GM18870 (cell line): ENCODE measurements at regions not wholly inside any gene's neighbourhood (a gene's known extent, or its start where the extent isn't known, plus 50 kb on each side); places are given as distances from the start of the nearest gene placed in this dataset.

ENCODE experiments used
- ATAC-seq: cut with Tn5 transposase; IDR thresholded peaks from one replicate; pipeline ENCODE4 v1.9.1; 2021; ENCODE audit warnings: moderate library complexity; ENCODE audit not compliant: unreplicated experiment

DNA sequence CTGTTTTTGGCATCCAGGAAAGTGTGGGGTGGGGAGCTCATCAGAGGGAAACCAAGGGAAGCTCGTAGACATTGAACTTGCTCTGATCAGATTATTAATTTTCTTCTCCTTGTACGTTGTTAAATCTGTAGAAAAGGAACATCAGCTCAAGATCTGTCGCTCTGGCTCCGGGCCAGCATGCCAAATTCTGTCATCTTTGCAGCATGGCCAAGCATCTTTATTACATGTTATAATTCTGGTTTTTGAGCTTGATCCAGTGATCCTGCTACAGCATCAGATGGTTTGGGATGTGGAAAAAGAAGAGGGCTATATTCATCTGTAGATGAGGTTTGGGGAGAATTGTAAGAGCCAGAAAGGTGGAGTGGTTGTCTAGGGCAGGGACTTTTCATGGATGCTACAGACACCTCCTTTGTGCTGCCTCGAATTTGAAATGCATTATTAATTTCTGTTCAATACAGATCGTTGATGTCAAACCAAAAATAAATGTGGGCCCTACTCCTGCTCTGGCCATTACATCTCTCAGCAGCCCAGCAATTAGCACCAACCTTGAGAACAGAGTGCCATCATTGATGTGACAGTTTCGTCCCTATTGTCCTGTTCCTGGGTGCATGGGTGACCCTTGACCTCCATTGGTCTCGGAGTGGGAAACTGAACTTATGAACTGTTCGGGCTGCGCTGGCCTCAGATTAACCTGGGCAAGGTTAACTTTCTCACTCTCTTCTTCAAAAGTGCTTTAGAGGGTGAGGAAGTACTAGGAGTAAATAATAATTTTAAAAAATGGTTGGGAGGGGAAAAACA lies 250.8 kb downstream of the SOX4 start:
- ATAC-seq: no peak

DNA sequence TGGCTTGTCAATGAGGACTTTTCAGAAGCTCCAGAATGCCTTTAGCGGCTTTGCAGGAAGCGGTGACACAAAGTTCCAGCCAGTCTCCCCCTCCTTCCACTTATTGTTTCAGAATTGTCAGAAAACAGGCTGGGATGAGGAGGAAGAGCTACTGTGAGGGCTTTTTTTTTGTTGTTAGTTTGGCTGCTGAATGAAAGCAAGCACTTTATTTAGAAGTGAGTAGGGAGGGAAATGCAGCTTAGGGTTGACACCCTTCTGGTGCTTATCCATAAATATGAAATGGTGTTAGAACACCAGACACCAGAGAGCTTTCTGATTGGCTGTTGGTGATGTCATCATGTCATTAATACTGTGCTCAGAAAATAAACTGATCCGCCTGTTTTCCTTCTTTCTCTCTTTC lies 251.5 kb downstream of the SOX4 start:
- no peak for ATAC-seq

DNA sequence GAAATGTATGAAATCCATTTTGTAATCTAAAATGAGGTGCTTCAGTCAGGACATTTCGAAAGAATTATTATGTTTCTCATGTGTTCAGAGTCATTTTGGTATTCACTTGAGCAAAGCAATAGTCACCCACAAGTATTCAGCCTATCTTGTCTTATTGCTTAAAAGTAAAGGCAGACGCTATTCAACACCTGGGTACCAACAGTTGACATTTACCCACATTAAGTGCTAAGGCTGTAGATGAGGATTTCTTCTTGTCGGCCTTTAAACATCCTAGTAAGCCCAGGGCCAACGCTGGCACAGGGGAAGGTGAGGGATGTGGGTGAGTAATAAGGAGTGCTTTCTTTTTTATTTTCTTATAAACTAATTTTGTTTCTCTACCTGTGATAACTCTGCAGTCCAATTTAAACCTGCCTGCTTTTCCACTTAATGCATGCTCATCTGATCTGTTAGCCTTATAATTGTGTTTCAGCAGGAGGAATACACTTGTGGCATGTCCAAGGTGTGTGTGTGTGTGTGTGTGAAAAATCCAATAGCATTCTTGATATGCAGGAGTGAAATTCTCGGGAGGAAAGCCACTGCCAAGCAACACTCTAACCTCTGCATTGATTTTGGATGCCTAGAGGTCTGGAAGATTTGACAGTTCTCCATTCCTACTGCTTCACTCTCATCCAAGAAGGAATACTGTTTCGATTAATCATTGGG lies 252.0 kb downstream of the SOX4 start:
- ATAC-seq: no peak

DNA sequence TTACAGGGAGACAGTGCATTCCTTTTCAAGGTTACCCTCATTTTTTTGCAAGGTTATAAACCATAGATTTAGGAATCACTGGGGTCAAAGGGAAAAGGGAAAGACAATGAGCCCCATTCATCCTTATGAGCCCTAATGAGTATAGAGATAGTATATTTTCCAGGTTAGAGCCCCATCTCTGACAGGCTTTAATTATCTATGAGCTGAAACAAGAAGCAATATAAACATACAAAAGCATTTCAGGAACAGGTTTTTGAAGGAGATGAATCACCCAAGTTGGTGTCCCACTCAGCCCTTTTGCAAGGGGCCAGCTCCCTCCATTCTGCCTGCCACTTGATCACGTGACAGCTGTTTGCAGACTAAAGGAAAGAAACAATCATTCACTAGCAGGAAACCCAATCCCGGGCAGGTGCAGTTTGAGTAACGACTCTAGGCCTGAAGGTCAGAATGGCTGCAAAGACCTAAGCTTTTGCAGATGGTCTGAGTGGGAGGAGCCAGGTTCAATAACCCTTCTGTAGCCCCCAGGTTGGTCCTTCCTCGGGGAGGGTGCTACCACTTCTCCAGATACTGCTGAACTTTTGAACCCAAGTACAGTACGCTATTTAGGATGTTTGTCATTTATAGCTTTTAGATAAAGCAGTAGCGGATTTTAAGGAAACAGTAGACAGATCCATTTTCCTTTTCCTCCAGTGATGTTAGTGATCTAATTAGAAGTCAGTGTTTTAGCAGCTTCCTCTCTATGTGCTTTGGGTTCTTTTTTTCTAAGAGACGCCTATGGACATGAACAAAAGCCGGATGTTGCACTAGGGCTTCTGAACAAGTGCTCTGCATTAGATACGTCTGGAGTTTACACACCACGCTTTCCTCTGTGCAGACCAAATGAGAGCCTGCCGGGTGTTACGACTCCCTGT lies 253.2 kb downstream of the SOX4 start:
- no peak for ATAC-seq

DNA sequence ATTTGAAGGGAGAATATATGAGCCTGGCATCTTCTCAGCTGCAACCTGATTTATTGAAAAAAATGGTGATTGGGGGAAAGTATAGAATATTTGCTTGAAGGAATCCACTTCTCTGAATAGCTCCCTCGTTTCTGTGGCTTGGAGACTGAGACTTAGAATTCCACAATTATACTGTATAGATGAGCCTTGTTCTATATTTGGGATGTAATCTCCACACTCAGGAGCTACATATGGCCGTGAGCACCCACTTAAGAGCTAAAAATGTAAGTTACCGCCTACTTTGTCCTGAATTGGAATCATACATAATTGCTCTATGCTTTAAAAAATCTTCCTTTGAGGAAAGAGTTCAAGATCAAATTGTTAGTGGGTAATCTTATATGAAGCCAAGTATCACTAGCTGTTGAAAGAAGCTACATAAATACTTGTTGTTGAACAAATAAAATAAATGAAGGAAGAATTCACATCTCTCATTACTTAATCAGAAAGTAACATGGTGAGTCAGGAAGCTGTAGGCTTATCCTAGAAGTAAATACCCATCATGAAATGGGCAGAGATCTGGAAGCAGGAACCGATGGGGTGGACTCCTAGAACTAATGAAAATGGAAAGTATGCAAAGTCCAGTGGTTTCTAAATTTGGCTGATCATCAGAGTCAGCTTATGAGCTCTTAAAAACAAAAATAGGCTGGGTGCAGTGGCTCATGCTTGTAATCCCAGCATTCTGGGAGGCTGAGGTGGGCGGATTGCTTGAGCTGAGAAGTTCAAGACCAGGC lies 254.3 kb downstream of the SOX4 start:
- ATAC-seq: no peak

DNA sequence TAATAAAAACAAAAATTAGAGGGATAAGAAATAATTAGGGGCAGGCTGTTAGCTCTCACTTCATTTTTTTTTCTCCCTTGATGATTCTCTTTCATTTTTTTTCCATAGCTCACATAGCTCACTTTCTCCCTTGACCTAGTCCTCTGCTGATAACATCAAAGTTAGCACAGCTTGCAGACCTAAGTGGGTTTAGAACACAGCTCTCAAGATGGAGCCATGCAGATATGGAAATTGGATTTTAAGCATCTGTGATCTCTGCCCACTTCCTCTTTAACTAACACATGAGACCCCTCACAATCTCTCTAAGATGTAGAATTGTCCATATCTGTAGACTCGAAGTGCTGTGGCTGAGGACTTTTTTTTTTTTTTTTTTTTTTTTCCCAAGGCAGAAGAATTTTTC lies 257.1 kb downstream of the SOX4 start:
- no peak for ATAC-seq

DNA sequence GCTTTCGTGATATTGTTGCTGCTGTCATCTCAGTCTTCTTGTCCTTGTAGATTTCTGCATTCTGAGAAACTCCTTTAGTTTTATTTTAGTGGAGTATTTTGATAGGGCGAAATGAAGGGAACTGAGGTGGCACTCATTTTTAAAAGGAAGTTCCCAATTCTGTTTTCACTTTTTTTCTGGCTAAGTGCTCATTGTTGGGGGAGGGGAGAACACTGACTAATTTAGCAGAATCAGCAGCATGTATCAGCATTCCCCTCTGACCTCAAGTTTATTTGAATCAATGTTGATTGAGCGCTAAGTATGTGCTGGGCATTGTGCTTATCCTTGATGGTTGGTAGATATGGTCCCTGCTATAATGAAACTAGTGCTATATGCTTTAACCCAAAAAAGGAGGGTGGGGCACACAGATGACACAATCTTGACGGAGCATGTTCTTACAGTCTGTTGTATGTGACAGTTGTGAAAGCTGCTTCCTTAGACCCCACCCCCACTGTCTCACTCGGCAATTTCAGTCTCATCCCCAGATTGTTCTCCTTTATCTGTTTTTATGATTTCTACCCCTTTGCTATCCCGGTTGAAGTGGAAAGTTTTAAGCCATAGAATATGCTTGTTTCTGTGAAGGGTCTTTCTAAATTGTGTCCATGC lies 262.4 kb downstream of the SOX4 start:
- no peak for ATAC-seq

DNA sequence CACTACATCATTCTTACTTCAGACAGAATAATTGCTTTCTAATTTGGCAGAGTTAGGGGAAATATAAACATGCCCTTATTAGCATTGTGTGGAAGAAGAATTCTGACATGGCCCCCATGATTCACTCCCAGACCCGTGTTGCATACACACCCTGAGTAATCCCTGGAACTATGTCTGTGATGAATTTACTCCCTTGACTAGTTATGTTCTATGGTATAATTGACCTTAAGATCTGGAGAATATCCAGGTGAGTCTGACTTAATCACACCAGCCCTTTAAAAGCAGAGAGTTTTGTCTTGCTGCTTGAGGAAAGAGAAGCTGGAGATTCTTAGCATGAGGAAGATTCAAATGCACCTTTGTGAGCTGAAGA lies 262.9 kb downstream of the SOX4 start:
- ATAC-seq: no peak

DNA sequence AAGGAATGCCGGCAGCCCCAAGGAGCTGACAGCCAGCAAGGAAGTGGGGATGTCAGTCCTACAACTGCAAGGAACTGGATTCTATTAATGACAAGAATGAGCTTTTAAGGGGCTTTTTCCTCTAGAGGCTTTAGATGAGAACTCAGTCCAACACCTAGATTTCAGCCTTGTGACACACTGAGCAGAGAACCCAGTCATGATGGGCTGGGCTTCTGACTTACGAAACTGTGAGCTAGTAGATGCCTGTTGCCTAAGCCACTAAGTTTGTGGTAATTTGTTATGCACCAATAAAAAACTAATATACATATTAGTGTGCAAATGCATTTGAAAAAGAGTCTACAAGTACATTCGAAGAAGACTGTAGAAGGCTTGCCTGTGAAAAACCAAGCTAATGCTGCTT lies 263.3 kb downstream of the SOX4 start:
- ATAC-seq: no peak

DNA sequence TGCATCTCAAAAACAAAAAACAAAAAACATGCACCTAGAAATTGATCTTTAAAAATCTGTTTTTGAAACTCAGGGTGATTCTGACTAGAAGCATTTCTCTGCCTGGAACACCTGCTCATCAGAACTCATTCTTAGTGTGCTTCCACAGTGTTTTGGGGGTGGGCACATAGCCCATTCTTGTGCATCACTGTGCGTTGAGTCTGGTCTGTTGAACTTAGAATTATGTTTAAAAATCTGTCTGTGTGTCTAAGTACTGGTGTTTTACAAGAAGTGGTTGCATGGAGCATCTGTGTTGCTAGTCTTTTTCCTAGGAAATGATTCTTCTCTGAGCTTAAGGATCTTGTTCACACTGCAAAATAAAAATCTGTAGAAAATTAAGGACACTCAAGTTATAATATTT lies 264.5 kb downstream of the SOX4 start:
- ATAC-seq: no peak

DNA sequence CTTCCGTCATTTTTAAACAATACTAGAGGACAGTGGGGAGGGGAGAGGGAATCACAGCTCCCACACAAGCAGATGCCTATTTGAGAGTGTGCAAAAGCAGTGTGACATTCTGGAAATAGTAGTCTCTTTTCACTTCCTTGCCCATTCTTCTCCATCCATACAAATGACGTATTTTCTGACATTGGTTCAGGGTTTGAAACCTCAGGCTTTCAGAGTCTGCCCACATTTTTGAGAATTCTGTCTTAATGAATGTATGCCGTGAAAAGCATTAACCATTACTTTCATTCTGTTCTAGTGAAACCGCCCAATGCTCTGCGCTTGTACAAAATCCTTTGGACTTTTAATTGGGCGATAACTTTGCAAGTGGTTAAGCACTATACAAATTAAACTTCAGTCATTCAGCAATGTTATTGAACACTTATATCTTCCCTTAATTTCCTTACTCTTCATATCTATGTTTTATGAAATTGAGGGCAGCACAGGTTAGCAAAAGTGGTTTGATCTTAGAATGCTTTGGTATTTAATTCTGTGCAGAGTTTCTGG lies 265.7 kb downstream of the SOX4 start:
- no peak for ATAC-seq

DNA sequence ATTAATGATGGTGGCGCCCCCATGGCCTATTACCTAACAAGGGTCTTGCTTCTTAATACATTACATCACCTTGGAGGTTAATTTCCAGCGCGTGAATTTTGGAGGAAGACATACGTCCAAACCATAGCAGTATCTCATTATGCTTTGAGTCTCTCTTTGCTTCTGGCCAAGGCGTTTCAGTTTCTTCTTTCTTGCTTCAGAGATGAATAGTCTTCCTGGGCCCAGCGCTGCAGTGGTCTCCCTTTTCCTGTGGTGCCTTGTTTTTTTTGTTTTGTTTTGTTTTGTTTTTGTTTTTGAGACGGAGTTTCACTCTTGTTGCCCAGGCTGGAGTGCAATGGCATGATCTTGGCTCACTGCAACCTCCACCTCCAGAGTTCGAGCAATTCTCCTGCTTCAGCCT lies 268.4 kb downstream of the SOX4 start:
- ATAC-seq: no peak

DNA sequence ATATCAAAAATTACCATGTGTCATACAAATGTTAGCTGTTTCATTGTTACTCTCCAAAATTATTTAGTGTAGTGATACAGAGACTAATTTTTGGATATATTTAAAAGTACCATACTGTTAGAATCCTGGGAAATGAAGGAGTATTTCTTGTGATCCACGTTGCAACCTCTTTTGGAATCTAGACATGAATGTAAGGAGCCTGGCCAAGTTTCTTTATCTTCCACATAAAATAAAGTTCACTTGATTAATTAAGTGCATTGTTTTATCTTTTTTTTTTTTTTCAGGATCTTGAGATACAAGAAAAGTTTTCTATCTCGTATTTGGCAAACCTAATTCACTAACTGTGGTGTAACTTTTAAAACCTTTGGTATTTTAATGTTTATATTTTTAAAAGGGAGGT lies 270.7 kb downstream of the SOX4 start:
- ATAC-seq: no peak

DNA sequence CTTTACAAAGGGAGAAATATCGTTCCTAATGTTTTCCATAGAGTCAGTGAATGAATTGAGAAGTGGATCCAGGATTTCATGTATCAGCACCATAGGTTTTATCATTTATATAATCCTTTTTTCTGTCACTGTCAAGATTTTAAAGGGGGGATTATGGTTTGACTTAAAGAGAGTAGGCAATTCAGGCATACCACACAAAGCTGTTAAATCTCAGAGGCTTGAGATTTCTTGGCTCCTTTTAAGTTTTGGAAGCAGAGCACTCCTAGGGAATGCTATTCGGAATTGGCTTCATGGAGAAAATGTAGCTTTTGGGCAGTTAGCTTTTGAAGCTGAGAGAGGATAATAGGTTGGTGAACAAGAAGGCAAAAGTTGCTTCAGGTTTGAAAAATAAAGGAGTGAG lies 274.7 kb downstream of the SOX4 start:
- ATAC-seq: no peak

DNA sequence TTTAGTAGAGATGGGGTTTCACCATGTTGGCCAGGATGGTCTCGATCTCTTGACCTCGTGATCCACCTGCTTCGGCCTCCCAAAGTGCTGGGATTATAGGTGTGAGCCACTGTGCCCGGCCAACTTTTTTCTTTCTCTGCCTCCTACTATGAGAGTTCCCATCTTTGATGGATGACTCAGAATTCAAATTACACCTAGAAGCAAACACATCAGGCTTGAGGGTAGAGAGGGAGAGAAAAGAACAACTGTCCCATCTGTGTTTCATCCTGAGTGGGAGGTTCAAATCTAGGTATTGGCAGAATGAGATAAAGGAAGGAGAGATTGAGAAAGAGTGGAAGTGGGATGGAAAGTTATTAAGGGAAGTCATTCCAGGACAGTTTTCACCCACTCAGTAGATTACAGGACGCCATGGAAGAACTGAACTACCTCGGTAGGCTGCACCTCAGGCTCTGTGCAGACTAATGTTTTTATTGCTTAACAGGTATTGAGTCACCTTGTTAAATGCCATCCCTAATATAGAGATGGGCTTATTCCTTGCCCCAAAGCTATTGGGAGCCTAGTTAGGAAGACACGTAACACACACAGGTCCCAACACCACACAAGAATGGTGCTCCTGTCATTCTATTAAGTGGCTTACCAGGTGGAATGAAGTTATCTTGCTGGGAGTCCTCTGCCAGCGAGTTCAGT lies 275.7 kb downstream of the SOX4 start:
- no peak for ATAC-seq

DNA sequence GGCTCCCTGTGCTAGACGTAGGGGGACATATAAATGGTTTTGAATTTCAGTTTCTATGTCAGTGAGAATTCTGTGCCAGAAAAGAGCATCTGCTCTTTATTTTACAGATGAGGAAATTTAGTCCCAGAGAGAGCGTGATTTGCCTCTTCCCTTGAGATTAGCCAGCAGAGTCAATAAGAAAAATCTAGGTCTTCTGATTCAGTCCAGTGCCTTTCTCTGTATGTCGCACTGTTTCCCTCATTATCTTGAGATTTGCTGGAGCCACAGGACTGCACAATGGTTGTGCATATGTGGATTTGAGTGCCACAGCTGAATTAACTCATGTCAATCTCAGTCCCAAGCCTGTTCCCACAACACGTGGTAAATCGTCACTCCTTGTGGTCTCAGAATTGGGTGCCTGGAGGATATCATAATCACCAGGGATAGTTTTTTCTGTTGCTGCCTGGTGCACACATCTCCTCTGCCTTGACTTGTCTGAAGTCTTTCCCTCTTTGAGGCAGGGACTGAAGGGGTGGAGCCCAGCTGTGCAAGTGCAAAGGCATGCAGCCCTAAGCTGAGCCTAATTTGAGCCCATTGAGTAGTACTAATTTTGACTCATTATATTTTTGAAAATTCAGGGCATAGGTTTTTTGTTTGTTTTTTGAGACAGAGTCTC lies 276.7 kb downstream of the SOX4 start:
- no peak for ATAC-seq

DNA sequence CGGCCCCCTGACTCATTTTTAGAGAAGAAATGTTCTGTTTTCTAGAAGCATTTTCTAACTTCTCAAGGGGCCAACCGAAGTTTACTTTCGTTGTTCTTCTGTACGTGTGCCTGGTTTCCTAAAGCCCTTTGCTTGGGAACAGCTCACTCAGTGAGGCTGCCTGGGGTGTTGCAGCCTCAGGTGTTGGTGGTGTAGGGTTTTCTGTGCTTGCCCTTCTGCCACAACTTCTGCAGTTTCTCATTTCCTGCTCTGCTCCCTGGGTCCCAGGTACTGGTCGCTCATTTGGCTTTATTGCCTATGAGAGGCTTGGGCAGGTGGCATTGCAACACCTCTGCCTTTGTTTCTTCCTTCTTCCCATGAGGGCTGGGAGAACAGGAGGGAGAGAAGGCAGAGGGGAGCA lies 278.3 kb downstream of the SOX4 start:
- ATAC-seq: no peak

DNA sequence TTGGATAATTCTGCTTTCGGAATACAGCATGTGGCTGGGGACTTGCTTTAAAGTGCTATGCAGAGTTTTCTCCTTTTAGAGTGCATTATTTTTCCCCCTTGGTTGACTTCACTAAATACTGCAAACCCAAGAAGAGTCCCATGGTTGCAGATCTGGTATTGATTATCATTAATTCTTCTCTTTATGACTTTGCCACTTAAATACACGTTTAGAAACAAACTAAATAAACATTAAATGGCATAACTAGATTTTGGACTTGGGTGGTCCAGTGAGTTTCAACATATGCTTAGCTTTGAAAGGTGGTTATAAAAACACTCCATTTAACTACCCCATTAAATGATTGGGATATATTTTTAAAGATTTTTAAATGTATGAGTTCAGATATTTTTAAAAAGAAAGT lies 279.2 kb downstream of the SOX4 start:
- no peak for ATAC-seq

DNA sequence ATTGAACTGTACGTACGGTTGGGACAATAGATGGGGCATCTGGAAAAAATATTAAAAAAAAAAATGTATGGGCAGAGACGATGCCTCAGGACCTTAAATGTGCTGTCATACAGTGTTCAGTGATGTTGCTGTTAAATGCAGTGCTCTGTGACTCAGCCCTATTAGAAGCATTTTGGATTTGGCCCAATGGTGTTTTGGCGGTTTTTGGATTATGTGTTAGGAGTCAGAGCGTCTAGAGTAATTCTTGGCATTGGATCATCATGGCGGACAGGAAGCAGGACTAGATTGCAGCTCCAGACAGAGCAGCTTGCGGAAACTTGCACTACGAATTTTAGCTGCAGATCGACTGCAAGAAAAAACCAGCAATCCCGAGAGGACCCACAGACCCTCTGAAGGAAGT lies 280.0 kb downstream of the SOX4 start:
- ATAC-seq: no peak
